BJ (cell line): ENCODE measurements at regions not wholly inside any gene's neighbourhood (a gene's known extent, or its start where the extent isn't known, plus 50 kb on each side); places are given as distances from the start of the nearest gene placed in this dataset.

Source experiments
- CTCF ChIA-PET: fragments of 350-600 bp; formaldehyde crosslinking; extraction: SDS; loops from one replicate; lab custom pipeline; 2021; ENCODE audit warnings: antibody characterized with exemption, inconsistent platforms; lab: Yijun Ruan, JAX
- POLR2A ChIA-PET: fragments of 300-600 bp; sonication (Branson Sonifier 250); formaldehyde crosslinking; extraction: SDS; loops from one replicate; lab custom pipeline; 2021; ENCODE audit warnings: antibody characterized with exemption; lab: Charles Lee
- DNase-seq: peaks from one replicate; pipeline ENCODE4 v3.0.0-alpha.2; 2011; ENCODE audit warnings: low read depth
- H3K27me3 ChIP-seq: 2 replicates; pipeline ENCODE4 v1.6.0; 2011; ENCODE audit warnings: low read length; ENCODE audit not compliant: control insufficient read depth, insufficient read depth
- H3K36me3 ChIP-seq: 2 replicates; pipeline ENCODE4 v1.5.1; 2011; ENCODE audit warnings: low read length; ENCODE audit not compliant: control insufficient read depth, insufficient read depth
- H3K4me3 ChIP-seq: 2 replicates; pipeline ENCODE4 v1.5.1; 2011; ENCODE audit warnings: low read depth, mild to moderate bottlenecking, control low read depth, low read length
- CTCF ChIP-seq: IDR thresholded peaks from 2 replicates; pipeline ENCODE4 v1.5.1; 2011; ENCODE audit warnings: low read depth, mild to moderate bottlenecking, control low read depth, inconsistent platforms, low read length, moderate library complexity; ENCODE audit not compliant: insufficient read depth

- CTCF ChIA-PET = no interaction called here
- POLR2A ChIA-PET = no interaction called here
- H3K27me3 ChIP-seq = no peaks in the 10 kb centered on the region
Observed at GRCh38 chr15:46322753-46323152, 687.9 kb downstream of the SQOR start.

GRCh38 chr15:46326173-46326572 is 691.3 kb downstream of the SQOR start:
- Histone ChIP-seq H3K27me3 (no peaks in the 10 kb centered on the region), H3K36me3 (no peaks in the 10 kb centered on the region), H3K4me3 (no peak overlapping the region)
- DNase-seq = no peak
- CTCF ChIA-PET = no interaction called here
- no peak for TF ChIP-seq CTCF
- POLR2A ChIA-PET = no interaction called here

More at GRCh38 chr15:46322753-46323152, 687.9 kb downstream of the SQOR start:
- no peak overlapping the region for H3K4me3 ChIP-seq
- no peak for TF ChIP-seq CTCF
- DNase-seq = no peak
- no peaks in the 10 kb centered on the region for H3K36me3 ChIP-seq

GRCh38 chr15:46328821-46329220 is 694.0 kb downstream of the SQOR start:
- TF ChIP-seq CTCF = no peak
- Histone ChIP-seq H3K36me3 (no peaks in the 10 kb centered on the region), H3K4me3 (no peak overlapping the region), H3K27me3 (no peaks in the 10 kb centered on the region)
- no peak for DNase-seq
- CTCF ChIA-PET = interaction anchor here (0.8 kb wide), 1 partner anchor 16 kb away, joined by 3 read pairs; no protein-coding TSS in a partner anchor
- POLR2A ChIA-PET = no interaction called here

GRCh38 chr15:46329876-46330275 is 695.0 kb downstream of the SQOR start:
- Histone ChIP-seq H3K4me3 (no peak overlapping the region), H3K27me3 (no peaks in the 10 kb centered on the region), H3K36me3 (no peaks in the 10 kb centered on the region)
- ChIA-PET CTCF (no interaction called here), POLR2A (no interaction called here)
- TF ChIP-seq CTCF = no peak
- no peak for DNase-seq

GRCh38 chr15:46331546-46331945 is 696.7 kb downstream of the SQOR start:
- no peak overlapping the region for H3K4me3 ChIP-seq
- ChIA-PET CTCF (interaction anchor here (1.1 to 1.8 kb wide), 2 partner anchors 10 to 11 kb away, joined by 3 to 5 read pairs; no protein-coding TSS in a partner anchor), POLR2A (no interaction called here)
- TF ChIP-seq CTCF = no peak
- DNase-seq = no peak
- no peaks in the 10 kb centered on the region for H3K36me3 ChIP-seq
- H3K27me3 ChIP-seq = no peaks in the 10 kb centered on the region
